DMS53 (cell line): ENCODE measurements at regions not wholly inside any gene's neighbourhood (a gene's known extent, or its start where the extent isn't known, plus 50 kb on each side); places are given as distances from the start of the nearest gene placed in this dataset.
A peak's percentile ranks its signal among the peaks of the same experiment; 100 is the strongest.
"Not testable (repeated sequence)": the region's sequence is repeated elsewhere in the genome, so short reads cannot be mapped to it uniquely, and the experiment has no call there.

Source experiments
- DNase-seq: peaks from one replicate; lab custom pipeline; 2025; lab: John Stamatoyannopoulos, UW

- no peak for DNase-seq
Measured at GRCh38 chr11:15843309-15843872, 513.0 kb downstream of the SOX6 start.

DNA sequence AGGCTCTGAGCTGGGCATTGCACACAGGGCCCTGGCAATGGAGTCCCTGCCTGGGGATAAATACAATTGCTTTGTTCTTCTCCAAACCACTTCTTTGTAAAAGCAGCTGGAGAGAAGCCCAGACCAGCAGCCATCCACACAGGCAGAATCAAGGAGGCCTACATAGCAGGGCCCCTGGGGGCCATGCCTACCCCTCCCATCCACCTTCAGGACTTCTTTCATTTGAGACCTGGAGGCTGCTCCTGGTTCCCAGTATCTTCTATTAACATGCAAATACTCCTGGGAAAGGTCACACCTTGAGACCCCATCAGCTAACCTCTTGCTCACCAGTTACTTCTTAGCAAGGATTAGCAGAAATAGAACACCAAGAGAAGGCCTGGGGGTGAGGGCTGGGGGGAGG is 511.1 kb downstream of the SOX6 start:
- DNase-seq = no peak

- no peak for DNase-seq
Measured at GRCh38 chr11:15848631-15849168, 507.6 kb downstream of the SOX6 start.

DNA sequence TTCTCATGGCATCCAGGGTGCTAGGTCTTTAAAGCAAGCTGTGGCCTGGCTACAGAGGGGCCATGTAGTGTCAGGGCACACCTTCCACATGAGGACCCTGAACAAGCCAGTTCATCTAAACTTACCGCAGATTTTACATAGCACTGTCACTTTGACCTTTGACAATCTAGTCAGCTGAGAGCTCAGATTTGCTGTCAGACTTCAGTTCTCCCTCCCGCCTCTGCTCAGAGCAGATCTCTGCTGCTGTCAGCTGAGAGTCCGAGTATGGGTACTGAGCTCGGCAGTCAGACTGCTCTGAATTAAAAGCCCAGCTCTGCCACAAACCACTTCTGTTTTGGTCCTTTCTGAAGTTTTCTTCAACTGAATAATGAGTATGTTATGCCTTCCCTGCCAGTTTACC is 507.1 kb downstream of the SOX6 start:
- no peak for DNase-seq

DNA sequence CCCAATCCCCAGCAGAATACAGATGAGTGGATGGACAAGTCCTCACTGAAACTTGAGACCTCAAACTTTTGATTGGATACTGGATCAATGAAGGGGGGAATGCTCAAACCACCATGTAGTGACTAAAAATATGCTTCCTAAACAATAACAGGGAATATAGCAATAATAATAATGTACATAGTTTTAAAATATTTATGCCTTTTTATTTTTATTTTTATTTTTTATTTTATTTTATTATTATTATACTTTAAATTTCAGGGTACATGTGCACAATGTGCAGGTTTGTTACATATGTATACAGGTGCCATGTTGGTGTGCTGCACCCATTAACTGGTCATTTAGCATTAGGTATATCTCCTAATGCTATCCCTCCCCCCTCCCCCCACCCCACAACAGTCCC is 506.0 kb downstream of the SOX6 start:
- DNase-seq = not testable (repeated sequence)

- no peak for DNase-seq
Measured at GRCh38 chr11:15851051-15851498, 505.3 kb downstream of the SOX6 start.

DNA sequence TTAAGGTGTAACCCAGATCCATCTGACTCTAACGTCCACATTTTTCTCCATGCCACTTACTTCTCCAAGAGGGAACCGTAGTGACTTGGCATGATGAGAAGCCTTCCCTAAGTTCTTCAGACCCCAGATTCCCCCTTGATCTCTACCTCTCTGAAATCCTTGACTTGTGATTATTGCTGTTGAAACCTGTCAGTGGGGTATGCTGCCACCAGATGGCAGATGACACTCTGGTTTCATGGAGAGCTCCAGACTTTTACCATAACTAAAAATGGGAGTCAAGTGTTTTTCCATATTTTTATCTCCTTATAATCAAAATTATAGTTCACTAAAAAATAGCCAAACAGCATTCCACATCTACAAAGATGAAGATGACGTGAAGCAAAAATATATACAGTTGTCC is 504.2 kb downstream of the SOX6 start:
- DNase-seq = peak; percentile 73

DNA sequence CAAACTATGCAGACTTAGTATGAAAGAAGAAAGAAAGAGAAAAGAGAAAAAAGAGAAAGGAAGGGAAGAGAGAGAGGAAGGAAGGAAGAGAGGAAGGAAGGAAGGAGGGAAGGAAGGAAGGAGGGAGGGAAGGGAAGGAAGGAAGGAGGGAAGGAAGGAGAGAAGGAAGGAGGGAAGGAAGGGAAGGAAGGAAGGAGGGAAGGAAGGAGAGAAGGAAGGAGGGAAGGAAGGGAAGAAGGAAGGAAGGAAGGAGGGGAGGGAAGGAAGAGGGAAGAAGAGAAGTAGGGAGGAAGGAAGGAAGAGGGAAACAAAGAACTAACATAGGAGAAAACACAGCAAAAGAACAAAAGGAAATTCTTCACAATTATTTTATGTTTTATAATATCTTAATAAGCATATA is 502.1 kb downstream of the SOX6 start:
- no peak for DNase-seq

- no peak for DNase-seq
Measured at GRCh38 chr11:15858881-15859280, 497.5 kb downstream of the SOX6 start.

GRCh38 chr11:15859411-15859810 is 496.9 kb downstream of the SOX6 start:
- no peak for DNase-seq

- no peak for DNase-seq
Measured at GRCh38 chr11:15861256-15861655, 495.1 kb downstream of the SOX6 start.

DNA sequence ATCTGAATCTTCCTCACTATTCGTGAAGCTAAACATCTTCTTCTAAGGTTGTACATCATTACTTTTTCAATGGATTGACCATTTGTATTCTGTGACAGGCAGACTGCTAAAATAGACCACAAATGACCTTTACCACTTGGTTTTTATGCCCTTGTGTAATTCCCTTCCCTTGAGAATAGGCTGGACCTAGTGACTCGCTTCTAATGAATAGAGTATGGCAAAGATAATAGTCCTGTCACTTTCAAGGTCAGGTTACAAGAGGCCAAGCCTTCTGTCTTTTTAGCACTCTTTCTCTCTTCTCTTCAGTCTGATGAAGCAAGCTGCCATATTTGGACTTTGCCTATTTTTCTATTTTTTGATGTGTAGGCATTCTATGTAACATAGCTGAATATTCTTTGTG is 492.9 kb downstream of the SOX6 start:
- DNase-seq = no peak

DNA sequence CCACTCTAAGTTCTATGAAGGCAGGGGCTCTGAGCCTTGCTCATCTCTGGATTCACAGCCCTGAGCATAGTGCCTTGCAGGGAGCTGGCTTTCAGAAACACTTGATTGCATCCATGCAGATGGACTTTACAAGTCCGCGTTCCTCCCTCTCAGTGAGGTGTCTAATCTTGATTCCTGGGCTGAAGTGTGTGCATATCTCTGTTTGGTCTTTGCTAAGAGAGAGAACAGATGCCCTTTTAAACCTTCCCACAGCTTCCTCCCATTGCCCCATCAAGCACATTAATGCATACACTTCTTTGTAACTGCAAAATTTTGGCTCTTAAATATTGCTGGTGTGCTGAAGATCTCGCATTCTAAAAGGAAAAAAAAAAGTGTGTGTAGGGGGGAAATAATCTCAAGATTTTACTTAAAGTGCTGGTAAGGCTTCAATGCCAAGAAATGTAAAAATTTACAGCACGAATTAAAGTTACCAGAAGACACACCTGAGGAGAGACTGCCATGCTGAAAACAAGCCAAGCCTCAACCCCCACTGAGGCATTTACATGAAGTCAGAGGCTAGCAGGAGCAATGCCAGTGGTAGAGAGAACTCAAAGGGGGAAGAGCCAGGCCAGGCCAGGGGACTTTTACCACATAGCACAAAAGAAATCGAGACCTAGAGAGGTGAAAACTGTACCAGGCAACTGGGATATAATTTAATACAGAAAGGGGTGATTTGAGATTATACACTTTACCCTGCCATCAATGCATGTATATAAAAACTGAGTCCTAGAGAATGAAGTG is 492.1 kb downstream of the SOX6 start:
- no peak for DNase-seq

DNA sequence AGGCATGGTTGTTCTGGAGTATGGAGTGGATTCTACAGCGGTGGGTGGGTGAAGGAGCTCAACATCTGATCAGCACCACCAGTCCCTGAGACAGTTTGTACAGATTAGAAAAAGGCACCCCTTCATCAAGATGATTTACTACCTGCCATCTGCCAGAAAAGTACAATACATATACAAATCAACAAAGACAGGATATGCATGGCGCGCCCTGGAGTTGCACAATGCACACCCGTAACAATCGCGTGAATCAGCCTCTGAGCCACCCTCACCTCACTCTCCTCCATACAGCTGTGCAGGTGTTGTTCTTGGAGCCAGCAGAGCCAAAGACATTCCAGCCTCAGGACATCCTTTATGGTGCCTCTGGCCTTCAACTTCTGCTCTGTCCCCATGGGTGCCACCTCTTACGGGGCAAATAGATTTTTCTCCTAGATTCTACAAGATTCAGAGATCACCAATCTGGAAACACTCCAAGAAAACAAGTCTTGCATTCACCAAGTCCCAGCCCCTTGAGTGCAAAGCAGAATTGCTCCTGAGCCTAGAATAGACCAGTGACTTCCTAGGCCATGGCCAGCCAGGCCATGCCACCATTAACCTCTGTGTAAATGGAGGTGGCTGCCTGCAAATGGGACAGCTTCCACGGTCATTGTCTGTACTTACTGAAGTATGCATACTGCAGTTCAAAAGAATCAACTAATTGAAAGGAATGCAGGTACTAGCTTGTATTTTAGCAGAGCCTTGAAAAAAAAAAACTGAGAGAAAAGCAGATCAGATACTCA is 490.9 kb downstream of the SOX6 start:
- DNase-seq = peak; percentile 5

DNA sequence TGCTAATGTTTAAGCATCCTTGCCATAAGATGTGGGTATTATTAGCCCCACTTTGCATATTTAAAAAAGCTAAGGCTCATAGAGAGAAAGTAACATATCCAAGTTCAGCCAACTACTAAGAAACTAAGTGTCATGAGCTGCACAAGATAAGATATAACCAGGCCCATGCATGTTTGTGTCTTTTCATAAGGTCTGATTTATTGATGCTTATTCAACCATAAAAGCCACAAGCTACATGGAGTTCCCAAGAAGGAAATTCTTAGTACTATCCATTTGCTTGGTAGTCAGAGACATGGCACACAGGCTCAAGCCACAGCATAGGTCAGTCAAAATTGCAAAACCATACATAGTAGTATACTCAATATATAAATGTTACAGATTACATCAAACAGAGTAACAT is 488.5 kb downstream of the SOX6 start:
- DNase-seq = no peak

DNA sequence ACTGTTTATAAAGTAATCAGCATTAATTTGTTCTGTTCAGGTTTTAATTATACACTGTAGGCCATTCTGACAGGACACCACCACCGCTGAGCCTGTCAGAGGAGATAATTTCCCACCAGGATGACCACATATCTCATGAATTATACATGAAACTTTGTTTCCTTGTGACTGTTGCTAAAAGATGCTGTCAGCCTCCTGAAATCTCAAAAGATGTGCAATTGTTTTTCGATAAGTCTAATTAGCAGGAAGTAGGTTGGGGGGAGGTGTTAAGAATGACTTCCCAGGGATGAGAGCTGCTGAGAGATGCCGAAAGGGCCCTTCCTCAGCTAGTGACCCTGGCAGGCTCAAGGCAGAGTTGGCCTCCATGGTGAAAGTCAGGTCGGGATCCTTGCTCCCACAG is 485.4 kb downstream of the SOX6 start:
- no peak for DNase-seq

DNA sequence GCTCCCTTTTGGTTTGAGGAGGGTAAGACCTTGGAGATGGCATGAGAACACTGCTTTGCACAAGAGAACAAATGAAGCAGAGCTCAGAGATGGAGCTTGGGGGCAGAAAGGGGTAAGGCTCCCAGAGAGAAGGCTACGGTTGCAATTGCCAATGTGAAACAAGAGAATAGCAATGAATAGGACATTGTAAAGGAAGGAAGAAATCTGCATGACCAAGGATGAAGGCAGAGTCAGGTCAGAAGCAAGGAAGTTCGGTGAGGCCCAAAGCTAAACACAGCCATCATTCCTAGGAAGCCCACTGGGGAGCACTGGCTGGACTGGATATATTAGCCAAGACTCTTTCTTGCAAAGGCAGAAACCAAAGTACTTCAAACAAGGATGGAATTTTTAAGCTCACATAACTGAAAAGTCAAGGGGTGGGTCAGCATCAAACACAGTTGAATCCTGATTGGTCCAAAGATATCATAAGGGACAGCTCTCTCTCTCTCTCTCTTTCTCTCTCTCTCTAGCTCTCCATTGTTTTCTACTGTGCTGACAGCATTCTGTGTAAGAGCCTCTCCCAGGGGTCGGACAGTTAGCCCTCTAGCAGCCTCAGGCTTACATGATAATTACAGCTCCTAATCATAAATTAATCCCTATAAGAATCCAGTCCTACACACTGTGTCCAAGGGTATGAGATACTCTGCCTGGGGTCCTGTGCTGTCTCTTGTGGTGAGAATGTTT is 484.3 kb downstream of the SOX6 start:
- DNase-seq = no peak

- no peak for DNase-seq
Measured at GRCh38 chr11:15873501-15873900, 482.8 kb downstream of the SOX6 start.

DNA sequence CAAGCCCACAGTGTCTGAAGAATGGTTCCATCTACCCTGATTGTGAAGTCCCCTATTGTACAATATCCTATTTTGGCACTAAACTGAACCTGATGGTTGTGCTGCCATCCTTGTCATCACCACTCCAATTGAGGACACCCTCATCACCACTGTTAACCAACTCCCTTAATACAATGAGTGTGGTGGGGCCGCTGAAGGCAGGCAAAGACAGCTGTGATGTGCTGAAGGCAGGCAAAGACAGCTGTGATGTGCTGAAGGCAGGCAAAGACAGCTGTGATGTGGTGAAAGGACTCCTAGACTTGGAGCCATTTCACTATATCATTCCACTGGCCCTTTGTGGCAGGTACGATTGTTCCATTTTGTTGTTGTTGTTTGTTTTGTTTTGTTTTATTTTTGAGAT is 481.6 kb downstream of the SOX6 start:
- no peak for DNase-seq

DNA sequence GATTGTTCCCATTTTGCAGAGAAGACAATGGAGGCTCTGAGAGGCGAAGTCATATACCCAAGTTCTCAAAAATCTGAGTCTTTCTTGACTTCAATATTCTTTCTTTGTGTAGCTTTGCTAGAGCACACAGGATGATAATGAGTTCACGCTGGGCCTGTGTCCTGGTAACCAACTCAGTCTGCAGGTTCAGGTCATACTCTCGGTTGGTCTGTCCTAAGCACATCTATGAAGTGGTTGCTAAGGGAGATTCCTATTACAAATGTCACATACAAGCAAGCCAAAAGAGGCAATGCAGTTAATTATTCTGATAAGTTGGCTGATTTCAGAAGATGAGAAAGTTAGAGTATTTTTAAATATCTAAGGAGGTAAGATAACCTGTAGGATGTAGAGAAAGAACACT is 481.0 kb downstream of the SOX6 start:
- no peak for DNase-seq

GRCh38 chr11:15875943-15876342 is 480.4 kb downstream of the SOX6 start:
- DNase-seq = no peak

GRCh38 chr11:15878756-15879155 is 477.6 kb downstream of the SOX6 start:
- no peak for DNase-seq
